HepG2 (cell line): ENCODE measurements at regions not wholly inside any gene's neighbourhood (a gene's known extent, or its start where the extent isn't known, plus 50 kb on each side); places are given as distances from the start of the nearest gene placed in this dataset.
A peak's percentile ranks its signal among the peaks of the same experiment; 100 is the strongest.

ENCODE experiments used
- ATAC-seq: fragments of 200-7000 bp; cut with Tn5 transposase; 3 replicates; pipeline ENCODE4 v1.9.1; 2020; ENCODE audit warnings: mild to moderate bottlenecking, moderate library complexity
- BruUV-seq: library from RNA; stranded (reverse); fragments of 400-500 nt; replicated peaks from 2 replicates; lab custom pipeline; 2021; lab: Mats Ljungman, UMichigan
- CTCF ChIA-PET: fragments of 300-600 bp; formaldehyde crosslinking; extraction: SDS; loops from one replicate; lab custom pipeline; 2021; ENCODE audit warnings: low total read pairs, inconsistent platforms, low intra/inter-chr PET ratio; lab: Yijun Ruan, JAX
- POLR2A ChIA-PET: fragments of 350-600 bp; sonication (Branson Sonifier 250); formaldehyde crosslinking; loops from one replicate; lab custom pipeline; 2020; ENCODE audit warnings: antibody characterized with exemption, inconsistent platforms; lab: Yijun Ruan, JAX
- DNase-seq: peaks from one replicate; pipeline ENCODE4 v3.0.0-alpha.2; 2015; ENCODE audit warnings: low spot score
- FAIRE-seq: peaks from 3 replicates; lab custom pipeline; 2011; peaks lifted over from hg19 to GRCh38; lab: Jason Lieb, UNC
- H2AFZ ChIP-seq: one replicate; pipeline ENCODE4 v1.6.1; 2011; ENCODE audit warnings: low read length, inconsistent platforms
- H3K27ac ChIP-seq: fragments of 300-600 bp; 3 replicates; pipeline ENCODE4 v1.8.0; 2011; ENCODE audit warnings: mixed run types, mild to moderate bottlenecking, mixed read lengths, low read length, inconsistent platforms; ENCODE audit not compliant: insufficient read depth; ENCODE audit errors: extremely low read length
- H3K27me3 ChIP-seq, 2 experiments: fragments of 200-600 bp in 1 of 2; 2 replicates in 1 of 2; 3 replicates in 1 of 2; pipeline versions ENCODE4 v1.6.0 to v1.8.0; 2011; ENCODE audit warnings: low read length in 2 of 2, mild to moderate bottlenecking in 2 of 2, moderate library complexity in 2 of 2, inconsistent platforms in 1 of 2; ENCODE audit not compliant: insufficient read depth in 2 of 2, control insufficient read depth in 1 of 2
- H3K36me3 ChIP-seq, 2 experiments: fragments of 200-600 bp in 1 of 2; replicated peaks in 1 of 2; 2 replicates in 1 of 2; 3 replicates in 1 of 2; pipeline versions ENCODE4 v1.5.1 to v1.8.0; 2011; ENCODE audit warnings: low read length in 2 of 2, inconsistent platforms in 1 of 2; ENCODE audit not compliant: insufficient read depth in 2 of 2, control insufficient read depth in 1 of 2
- H3K4me1 ChIP-seq: 2 replicates; pipeline ENCODE4 v1.5.1; 2012; ENCODE audit warnings: low read length, inconsistent platforms; ENCODE audit not compliant: insufficient read depth
- H3K4me2 ChIP-seq: 2 replicates; pipeline ENCODE4 v1.6.0; 2011; ENCODE audit warnings: low read depth, low read length, inconsistent platforms
- H3K4me3 ChIP-seq, 3 experiments: fragments of 200-600 bp in 1 of 3; sonication (generic), shearing (Covaris generic) in 1 of 3; replicated peaks in 1 of 3; 2 replicates each; pipeline ENCODE4 v1.5.1; 2011 to 2016; ENCODE audit warnings: low read length in 3 of 3, inconsistent platforms in 2 of 3, low read depth in 2 of 3, mild to moderate bottlenecking in 2 of 3, control low read depth in 1 of 3, mixed read lengths in 1 of 3; ENCODE audit not compliant: insufficient read depth in 1 of 3
- H3K79me2 ChIP-seq: one replicate; pipeline ENCODE4 v1.6.1; 2011; ENCODE audit warnings: low read length, inconsistent platforms; ENCODE audit not compliant: insufficient read depth
- H3K9ac ChIP-seq: 2 replicates; pipeline ENCODE4 v1.6.0; 2011; ENCODE audit warnings: mild to moderate bottlenecking, low read depth, low read length, inconsistent platforms; ENCODE audit not compliant: insufficient read depth
- H3K9me3 ChIP-seq: 2 replicates; pipeline ENCODE4 v1.5.1; 2012; ENCODE audit warnings: mild to moderate bottlenecking, low read length
- H4K20me1 ChIP-seq: 2 replicates; pipeline ENCODE4 v1.6.0; 2011; ENCODE audit warnings: inconsistent platforms, mild to moderate bottlenecking, low read length, moderate library complexity; ENCODE audit not compliant: insufficient read depth
- EHMT2 ChIP-seq: fragments of 200-600 bp; sonication (generic); IDR thresholded peaks from 2 replicates; pipeline ENCODE4 v1.7.0; 2017; ENCODE audit warnings: antibody characterized with exemption, low read depth, low read length, borderline replicate concordance
- FOXK2 ChIP-seq: fragments of 450-650 bp; IDR thresholded peaks from 2 replicates; pipeline ENCODE4 v1.6.1; 2016
- GFI1 ChIP-seq: sonication (generic); formaldehyde crosslinking; IDR thresholded peaks from 2 replicates; pipeline ENCODE4 v1.5.0; 2020; ENCODE audit warnings: missing genetic modification reagents, mild to moderate bottlenecking, borderline replicate concordance
- KMT2B ChIP-seq: IDR thresholded peaks from 2 replicates; pipeline ENCODE4 v1.6.1; 2016; ENCODE audit warnings: missing genetic modification reagents, missing compliant biosample characterization
- NR2F6 ChIP-seq, 2 experiments: IDR thresholded peaks; 2 replicates each; pipeline ENCODE4 v1.6.1; 2016; ENCODE audit warnings: antibody characterized with exemption in 1 of 2, mild to moderate bottlenecking in 1 of 2
- POLR2G ChIP-seq: fragments of 200-400 bp; formaldehyde crosslinking; IDR thresholded peaks from 2 replicates; pipeline ENCODE4 v1.6.1; 2018; ENCODE audit warnings: mild to moderate bottlenecking, low read depth, low read length, moderate library complexity
- RCOR2 ChIP-seq: IDR thresholded peaks from 2 replicates; pipeline ENCODE4 v1.6.1; 2016; ENCODE audit warnings: missing biosample characterization, missing genetic modification reagents
- RFXAP ChIP-seq: sonication (generic); formaldehyde crosslinking; IDR thresholded peaks from 2 replicates; pipeline ENCODE4 v1.4.0; 2020; ENCODE audit warnings: missing genetic modification reagents, borderline replicate concordance
- SP4 ChIP-seq: sonication (generic); formaldehyde crosslinking; IDR thresholded peaks from 2 replicates; pipeline ENCODE4 v1.8.1; 2023; ENCODE audit warnings: mild to moderate bottlenecking, missing genetic modification reagents
- ZBTB44 ChIP-seq: sonication (generic); formaldehyde crosslinking; IDR thresholded peaks from 2 replicates; pipeline ENCODE4 v1.4.0; 2020; ENCODE audit warnings: missing genetic modification reagents
- ZC3H13 ChIP-seq: sonication (generic); formaldehyde crosslinking; IDR thresholded peaks from 2 replicates; pipeline ENCODE4 v1.8.1; 2023; ENCODE audit warnings: mild to moderate bottlenecking, missing genetic modification reagents, moderate library complexity
- ZEB1 ChIP-seq: IDR thresholded peaks from 2 replicates; pipeline ENCODE4 v1.6.1; 2012; ENCODE audit warnings: mild to moderate bottlenecking, low read depth, inconsistent platforms; ENCODE audit not compliant: insufficient replicate concordance
- ZNF180 ChIP-seq: sonication (generic); formaldehyde crosslinking; IDR thresholded peaks from 2 replicates; pipeline ENCODE4 v1.4.0; 2020; ENCODE audit warnings: low read depth, missing genetic modification reagents, borderline replicate concordance
- ZNF333 ChIP-seq: sonication (generic); formaldehyde crosslinking; IDR thresholded peaks from 2 replicates; pipeline ENCODE4 v1.4.0; 2020; ENCODE audit warnings: mild to moderate bottlenecking, missing genetic modification reagents, borderline replicate concordance
- ZNF33B ChIP-seq: sonication (generic); formaldehyde crosslinking; IDR thresholded peaks from 2 replicates; pipeline ENCODE4 v1.5.1; 2020; ENCODE audit warnings: mild to moderate bottlenecking, missing genetic modification reagents
- ZNF549 ChIP-seq: sonication (generic); formaldehyde crosslinking; IDR thresholded peaks from 2 replicates; pipeline ENCODE4 v1.5.0; 2020; ENCODE audit warnings: missing genetic modification reagents
- ZNF619 ChIP-seq: sonication (generic); formaldehyde crosslinking; IDR thresholded peaks from 2 replicates; pipeline ENCODE4 v1.4.0; 2020; ENCODE audit warnings: mild to moderate bottlenecking, missing genetic modification reagents
- WGBS: methylation state at CpG from one replicate; pipeline ENCODE4 v1.1.6; 2017; ENCODE audit warnings: low lambda C conversion rate; 5-methylcytosine and 5-hydroxymethylcytosine counted together
- in situ Hi-C: cut with HindIII; loops from 2 replicates; pipeline ENCODE4 v1.10.0; 2017; ENCODE audit warnings: low pct_unique_long_range_greater_than_20kb; ENCODE audit not compliant: extremely low pct_ligation_motif_present
- intact Hi-C: fragments of 100-400 bp; cut with micrococcal nuclease; formaldehyde crosslinking; loops from one replicate; pipeline ENCODE4 v1.10.0; 2022; ENCODE audit not compliant: unreplicated experiment
- TF ChIP-seq, protein P1 (sequence below): sonication (generic); formaldehyde crosslinking; IDR thresholded peaks from 2 replicates; pipeline ENCODE4 v1.5.0; 2020; ENCODE audit warnings: missing genetic modification reagents

DNA sequence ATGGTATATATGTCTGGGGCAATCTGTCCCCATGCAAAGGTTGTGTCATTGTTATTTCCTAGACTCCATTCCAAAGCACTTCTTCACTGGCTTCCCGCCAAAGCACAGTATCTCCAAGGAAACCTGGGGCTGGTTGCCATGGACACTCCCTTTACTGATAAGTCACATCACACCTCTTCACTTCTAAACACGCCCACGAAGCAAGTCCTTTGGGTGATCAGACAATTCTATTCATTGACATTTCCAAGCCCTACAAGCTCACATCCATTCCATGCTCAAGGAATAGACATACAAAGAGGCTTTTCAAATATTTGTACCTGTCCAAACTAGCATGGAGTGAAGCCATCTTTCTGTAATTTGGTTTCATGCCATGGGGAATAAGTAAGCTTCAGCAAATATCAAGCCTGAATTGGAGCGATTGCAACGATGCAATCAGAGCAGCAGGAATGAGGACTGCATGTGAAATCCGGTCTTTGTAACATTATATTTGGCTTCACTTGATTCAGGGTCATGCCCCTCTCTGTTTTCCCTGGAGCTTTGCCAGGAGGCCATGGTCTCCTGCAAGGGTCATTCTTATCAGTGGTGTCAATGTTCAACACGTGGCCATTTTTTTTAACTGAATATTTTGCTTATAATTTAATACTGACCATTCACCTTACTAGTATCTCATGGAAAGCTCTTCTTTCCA is 201.6 kb upstream of the TMC3 start:
- Histone ChIP-seq H4K20me1 (no peaks in the 10 kb centered on the region), H2AFZ (no peak overlapping the region), H3K9me3 (peaks cover 5% of the 10 kb centered on the region; the same call in 1 of the 2 replicates), H3K36me3 (no peaks in the 10 kb centered on the region), H3K4me2 (no peak overlapping the region), H3K9ac (no peak overlapping the region), H3K27ac (no peak overlapping the region), H3K79me2 (no peaks in the 10 kb centered on the region), H3K27me3 (no peaks in the 10 kb centered on the region), H3K4me3 (no peak overlapping the region), H3K4me1 (no peaks in the 10 kb centered on the region)
- WGBS, result 13% methylated on average over 7 of the region's 7 CpGs
- DNase-seq (no peak), FAIRE-seq (no peak), ATAC-seq (no peak)
- BruUV-seq, result no TSS peak
- TF ChIP-seq NR2F6 (IDR thresholded peaks at IDR 0.05) (peak; percentile 16; the same call in 1 of the 2 replicates), NR2F6 (CRISPR knock-in tag; IDR thresholded peaks at IDR 0.05) (no peak), KMT2B (CRISPR knock-in tag) (no peak), GFI1 (CRISPR knock-in tag) (peak; percentile 69)
- TF ChIP-seq, protein P1, sequence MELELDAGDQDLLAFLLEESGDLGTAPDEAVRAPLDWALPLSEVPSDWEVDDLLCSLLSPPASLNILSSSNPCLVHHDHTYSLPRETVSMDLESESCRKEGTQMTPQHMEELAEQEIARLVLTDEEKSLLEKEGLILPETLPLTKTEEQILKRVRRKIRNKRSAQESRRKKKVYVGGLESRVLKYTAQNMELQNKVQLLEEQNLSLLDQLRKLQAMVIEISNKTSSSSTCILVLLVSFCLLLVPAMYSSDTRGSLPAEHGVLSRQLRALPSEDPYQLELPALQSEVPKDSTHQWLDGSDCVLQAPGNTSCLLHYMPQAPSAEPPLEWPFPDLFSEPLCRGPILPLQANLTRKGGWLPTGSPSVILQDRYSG, result no peak
- in situ Hi-C loops (no loop called here), intact Hi-C loops (no loop called here)
- POLR2A ChIA-PET, result no interaction called here
- CTCF ChIA-PET, result no interaction called here

GRCh38 chr15:81573098-81573746 is 199.2 kb upstream of the TMC3 start:
- ChIA-PET CTCF (no interaction called here), POLR2A (no interaction called here)
- DNase-seq, result no peak
- no TSS peak for BruUV-seq
- no peak overlapping the region for H3K9ac ChIP-seq
- intact Hi-C loops, result no loop called here
- no peaks in the 10 kb centered on the region for H3K36me3 ChIP-seq
- in situ Hi-C loops, result no loop called here
- H3K27me3 ChIP-seq, result no peaks in the 10 kb centered on the region
- H3K79me2 ChIP-seq, result no peaks in the 10 kb centered on the region
- no peaks in the 10 kb centered on the region for H4K20me1 ChIP-seq
- FAIRE-seq, result no peak
- no peak overlapping the region for H3K27ac ChIP-seq
- 37% methylated on average over 9 of the region's 9 CpGs for WGBS
- no peak overlapping the region for H3K4me3 ChIP-seq
- no peak overlapping the region for H2AFZ ChIP-seq
- no peaks in the 10 kb centered on the region for H3K9me3 ChIP-seq
- ATAC-seq, result no peak
- no peaks in the 10 kb centered on the region for H3K4me1 ChIP-seq
- H3K4me2 ChIP-seq, result no peak overlapping the region
- no peak for TF ChIP-seq ZNF619
- no peak for TF ChIP-seq ZNF549 (CRISPR knock-in tag)
- TF ChIP-seq ZC3H13 (CRISPR knock-in tag), result no peak
- no peak for TF ChIP-seq ZNF33B
- no peak for TF ChIP-seq RCOR2
- no peak for TF ChIP-seq FOXK2
- TF ChIP-seq ZNF333 (CRISPR knock-in tag), result no peak
- no peak for TF ChIP-seq ZEB1
- no peak for TF ChIP-seq EHMT2
- TF ChIP-seq SP4 (CRISPR knock-in tag), result no peak
- no peak for TF ChIP-seq ZBTB44
- no peak for TF ChIP-seq RFXAP (CRISPR knock-in tag)
- no peak for TF ChIP-seq ZNF180 (CRISPR knock-in tag)
- TF ChIP-seq POLR2G, result no peak
